COLO829 (cell line): ENCODE measurements at regions not wholly inside any gene's neighbourhood (a gene's known extent, or its start where the extent isn't known, plus 50 kb on each side); places are given as distances from the start of the nearest gene placed in this dataset.
"Not testable (repeated sequence)": the region's sequence is repeated elsewhere in the genome, so short reads cannot be mapped to it uniquely, and the experiment has no call there.

Experiments
- DNase-seq: peaks from one replicate; pipeline ENCODE4 v3.0.0; 2012; ENCODE audit warnings: low spot score

DNA sequence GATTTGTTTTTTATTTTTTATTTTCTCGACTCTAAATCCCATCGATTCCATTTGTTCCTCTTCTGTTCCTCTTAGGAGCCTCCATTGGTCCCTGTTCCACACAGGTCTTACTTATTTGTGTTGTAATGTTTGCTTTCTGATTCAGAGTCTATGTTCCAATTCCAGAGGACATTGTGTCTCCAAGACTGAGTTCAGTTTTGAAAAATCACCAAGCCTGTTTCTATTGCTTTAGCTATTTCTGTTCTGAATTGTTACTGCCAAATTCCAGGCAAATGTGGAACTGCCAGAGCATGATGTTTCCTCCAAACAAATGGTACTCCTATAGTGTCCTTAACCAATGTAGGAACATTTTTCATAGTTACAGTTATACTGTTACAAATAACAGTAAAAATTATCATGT is 270.9 kb upstream of the SPTLC3 start:
- no peak for DNase-seq

DNA sequence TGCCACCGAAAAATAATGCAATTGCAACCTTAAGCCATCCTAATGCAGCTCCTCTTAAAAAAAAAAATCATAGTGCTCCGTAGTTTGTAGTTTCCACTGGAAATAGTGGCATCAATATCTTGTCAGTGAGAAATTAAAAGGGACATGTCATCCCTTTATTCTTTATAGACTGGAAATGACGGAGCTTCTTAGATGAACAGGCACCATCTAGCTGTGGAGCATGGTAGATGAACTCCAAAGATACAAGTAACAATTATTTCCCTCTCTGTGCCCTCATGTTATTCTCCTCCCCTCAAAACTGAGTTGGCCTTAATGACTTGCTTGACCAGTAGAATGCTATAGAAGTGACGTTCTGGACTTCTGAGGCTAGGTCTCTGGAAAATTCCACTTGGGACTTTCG is 268.1 kb upstream of the SPTLC3 start:
- DNase-seq = no peak

DNA sequence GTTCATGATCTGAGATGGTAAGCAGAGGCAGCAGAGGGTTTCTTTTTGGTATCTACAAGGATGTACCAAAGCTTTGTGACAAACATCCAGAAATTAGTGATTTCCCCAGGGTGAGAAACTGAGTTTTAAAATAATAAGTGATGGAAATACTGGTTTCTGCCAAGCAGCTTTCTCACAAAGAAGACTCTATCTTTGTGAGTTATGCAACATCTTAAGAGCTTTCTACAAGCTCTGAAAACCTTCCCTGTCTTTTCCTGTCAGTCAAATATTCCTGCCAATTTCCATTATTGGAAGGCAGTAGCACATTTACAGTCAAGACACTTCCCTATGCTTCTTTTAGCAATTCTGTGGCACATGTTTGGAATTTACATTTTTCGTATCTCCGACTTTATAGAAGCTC is 264.7 kb upstream of the SPTLC3 start:
- DNase-seq = no peak

DNA sequence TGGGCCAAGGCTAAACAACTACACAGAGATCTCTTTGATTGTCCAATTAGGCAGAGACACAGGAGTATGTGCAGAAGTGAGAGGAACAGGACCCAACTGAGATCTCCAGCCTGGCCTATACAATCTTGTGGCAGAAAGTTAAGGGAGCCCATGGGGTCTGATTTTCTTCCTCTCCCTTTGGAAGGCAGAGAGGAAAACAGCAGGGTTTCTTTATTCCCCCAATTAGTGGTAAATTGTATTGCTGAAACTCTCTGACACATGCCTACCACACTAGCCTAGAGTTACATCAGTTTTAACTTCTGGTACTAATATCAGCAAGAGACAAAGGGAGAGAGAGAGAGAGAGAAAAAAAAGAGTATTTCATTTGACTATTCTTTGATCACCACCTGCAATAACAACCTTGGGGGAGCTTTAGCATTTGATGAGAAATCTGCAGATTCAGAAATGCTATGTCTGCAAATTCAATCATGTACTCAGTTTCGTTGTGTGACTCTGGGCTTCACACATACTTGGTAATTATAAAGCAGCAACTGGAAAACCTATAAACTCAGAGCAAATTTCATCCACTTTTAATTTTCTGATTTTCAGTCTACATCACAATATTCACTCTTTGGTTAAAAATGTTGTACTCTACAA is 260.3 kb upstream of the SPTLC3 start:
- no peak for DNase-seq

DNA sequence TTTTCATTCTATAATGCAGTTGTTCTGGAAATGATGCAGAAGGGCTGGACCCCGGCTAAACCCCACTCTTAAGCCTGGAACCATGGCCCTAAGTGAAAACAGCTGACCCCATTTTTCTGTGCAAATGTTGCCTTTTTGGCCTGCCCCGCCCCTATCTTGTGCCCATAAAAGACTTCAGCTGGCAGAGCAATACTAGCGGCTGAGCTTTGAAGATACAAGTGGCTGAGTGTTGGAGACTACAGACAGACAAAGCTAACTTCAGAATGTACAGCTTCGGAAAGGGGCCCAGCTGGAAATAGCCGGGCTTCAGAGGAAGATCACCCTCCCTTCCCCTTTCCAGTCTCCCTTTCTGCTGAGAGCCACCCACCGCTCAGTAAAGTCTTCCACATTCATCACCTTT is 258.6 kb upstream of the SPTLC3 start:
- no peak for DNase-seq

DNA sequence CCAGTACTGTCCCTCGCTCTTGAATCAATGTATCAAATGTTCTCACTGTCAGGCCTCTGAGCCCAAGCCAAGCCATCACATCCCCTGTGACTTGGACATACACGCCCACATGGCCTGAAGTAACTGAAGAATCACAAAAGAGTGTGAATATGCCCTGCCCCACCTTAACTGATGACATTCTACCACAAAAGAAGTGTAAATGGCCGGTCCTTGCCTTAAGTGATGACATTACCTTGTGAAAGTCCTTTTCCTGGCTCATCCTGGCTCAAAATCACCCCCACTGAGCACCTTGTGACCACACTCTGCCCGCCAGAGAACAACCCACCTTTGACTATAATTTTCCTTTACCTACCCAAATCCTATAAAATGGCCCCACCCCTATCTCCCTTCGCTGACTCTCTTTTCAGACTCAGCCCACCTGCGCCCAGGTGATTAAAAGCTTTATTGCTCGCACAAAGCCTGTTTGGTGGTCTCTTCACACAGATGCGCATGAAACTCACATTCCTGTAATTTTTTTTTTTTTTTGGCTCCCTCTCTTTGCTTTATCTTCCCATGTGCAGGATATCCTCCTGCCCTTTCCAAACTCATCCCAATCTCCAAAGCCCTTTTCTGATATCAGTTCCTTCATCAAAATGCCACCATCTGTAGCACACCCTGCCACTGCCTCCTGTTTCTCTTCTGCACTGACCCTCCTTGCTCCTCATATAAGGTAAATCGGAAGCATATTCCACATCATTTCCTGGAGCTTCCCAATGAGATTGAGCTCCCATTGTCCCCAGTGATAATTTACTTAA is 255.7 kb upstream of the SPTLC3 start:
- DNase-seq = not testable (repeated sequence)

GRCh38 chr20:12753742-12754141 is 255.0 kb upstream of the SPTLC3 start:
- not testable (repeated sequence) for DNase-seq

- DNase-seq = not testable (repeated sequence)
These were observed 249.3 kb upstream of the SPTLC3 start for GRCh38 chr20:12759493-12759892.

DNA sequence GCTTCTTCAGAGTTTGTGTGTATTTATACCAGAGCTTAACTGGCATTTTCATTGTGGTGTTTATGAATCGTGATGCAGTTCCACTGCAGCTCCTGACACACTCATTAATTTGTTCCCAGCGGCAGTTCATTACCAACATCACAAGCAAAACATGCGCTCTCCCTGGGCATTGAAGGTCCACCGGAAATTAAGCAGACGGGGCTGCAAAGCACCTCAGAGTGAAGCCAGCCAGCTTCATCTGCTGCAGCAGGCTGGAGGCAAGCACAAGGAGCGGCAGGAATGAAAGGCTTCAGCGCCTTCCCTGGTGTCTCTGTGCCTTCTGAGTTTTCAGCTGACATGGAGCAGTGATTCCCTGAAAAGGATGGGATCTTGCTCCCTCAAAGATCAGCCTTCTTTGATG is 246.0 kb upstream of the SPTLC3 start:
- no peak for DNase-seq

DNA sequence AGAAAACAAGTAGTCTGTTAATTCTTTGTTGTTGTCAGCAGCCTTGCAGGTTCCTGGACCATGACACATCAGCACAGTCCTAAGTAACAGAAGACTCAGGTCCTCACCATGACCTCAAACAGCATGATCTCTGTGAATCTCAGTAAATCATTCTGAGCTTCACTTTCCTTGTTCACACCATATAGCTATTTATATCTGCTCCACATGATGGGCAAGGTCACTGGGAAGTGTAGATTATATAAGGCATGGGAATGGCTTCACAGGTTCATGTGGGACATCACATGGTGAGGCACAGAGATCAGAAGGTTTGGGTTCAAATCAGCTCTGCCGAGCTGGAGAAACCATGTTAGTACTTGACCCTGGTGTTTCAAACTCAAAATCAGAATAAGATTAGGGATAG is 245.4 kb upstream of the SPTLC3 start:
- no peak for DNase-seq

- DNase-seq = no peak
These were observed 244.7 kb upstream of the SPTLC3 start for GRCh38 chr20:12764053-12764452.

GRCh38 chr20:12764851-12765250 is 243.9 kb upstream of the SPTLC3 start:
- DNase-seq = no peak

GRCh38 chr20:12773936-12774335 is 234.8 kb upstream of the SPTLC3 start:
- no peak for DNase-seq

- no peak for DNase-seq
These were observed 233.7 kb upstream of the SPTLC3 start for GRCh38 chr20:12775041-12775440.

DNA sequence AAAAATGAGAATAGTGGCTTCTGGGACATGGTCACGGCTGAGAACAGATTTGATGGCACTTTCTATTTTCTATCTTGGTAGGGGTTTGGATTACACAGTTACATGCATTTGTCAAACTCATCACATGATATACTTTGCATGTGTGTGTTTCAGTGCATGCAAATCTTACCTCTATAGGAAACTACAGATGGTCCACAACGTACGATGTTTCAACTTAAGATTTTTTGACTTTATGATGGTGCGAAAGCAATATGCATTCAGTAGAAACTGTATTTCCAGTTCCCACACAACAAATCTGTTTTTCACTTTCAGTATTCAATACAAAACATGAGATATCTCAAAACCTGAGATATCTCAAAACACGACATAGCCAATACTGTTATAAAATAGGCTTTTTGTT is 231.8 kb upstream of the SPTLC3 start:
- DNase-seq = no peak

GRCh38 chr20:12786276-12786675 is 222.5 kb upstream of the SPTLC3 start:
- no peak for DNase-seq

DNA sequence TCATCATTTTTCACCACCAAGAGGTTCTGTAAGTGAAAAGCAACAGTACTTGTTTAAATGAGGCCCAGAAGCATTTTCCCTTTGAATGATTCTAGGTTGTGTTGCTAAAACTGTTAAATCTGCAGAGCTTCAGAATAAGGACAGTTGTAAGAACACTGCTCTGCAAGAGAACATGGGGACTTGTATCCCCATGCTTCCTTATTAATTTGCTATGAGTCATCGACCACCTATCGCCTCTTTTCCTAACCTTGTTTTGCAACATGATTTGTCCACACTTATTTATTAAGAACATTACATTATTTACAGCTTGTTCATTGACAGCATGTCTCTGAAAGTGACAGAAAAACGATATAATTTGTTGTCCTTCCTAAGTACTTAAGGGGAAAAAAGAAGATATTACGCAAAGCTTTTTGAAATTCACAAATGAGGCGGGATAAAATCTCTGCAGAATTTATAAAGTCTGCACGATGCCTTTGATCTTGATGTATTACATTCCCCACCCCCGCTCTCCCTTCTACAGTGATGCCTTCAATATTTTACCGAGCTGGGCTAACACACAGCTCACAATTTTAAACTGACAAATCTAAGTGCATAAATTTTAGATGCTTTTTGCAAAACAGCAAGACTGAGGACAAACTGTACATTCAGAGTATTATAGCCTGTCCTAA is 220.0 kb upstream of the SPTLC3 start:
- DNase-seq = no peak

DNA sequence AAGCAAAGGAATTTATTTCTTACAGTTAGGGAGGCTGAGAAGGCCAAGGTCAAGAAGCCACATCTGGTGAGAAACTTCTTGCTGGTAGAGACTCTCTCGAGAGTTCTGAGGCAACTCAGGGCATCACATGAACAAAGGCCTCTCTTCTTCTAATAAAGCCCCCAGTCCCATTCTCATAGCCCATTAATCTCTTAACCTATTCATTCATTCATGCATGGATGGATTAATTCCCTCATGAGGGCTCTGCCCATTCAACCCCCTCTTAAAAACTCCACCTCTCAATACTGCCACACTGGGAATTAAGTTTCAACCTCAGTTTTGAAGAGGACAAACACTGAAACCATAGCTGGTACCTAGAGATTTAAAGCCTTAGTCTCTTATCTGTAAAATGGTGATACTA is 217.9 kb upstream of the SPTLC3 start:
- DNase-seq = no peak

DNA sequence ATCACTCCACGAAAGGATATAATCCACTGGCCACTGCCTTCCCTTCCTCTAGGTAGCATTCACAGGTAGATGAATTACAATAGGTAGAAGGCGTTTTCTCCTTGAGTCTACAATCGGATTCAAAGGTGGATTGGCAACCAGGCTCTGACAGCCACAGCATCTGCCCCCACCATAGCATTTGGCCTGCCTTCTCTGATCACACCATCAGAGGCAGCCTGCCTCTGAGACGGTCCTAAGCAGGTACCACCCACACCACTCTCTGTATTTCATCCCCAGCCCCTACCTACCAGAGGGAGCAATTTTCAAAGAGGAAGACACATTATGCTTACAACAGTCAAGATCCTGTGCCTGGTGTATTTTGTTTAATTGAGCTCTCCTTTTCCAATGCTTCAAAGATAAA is 210.5 kb upstream of the SPTLC3 start:
- DNase-seq = no peak

DNA sequence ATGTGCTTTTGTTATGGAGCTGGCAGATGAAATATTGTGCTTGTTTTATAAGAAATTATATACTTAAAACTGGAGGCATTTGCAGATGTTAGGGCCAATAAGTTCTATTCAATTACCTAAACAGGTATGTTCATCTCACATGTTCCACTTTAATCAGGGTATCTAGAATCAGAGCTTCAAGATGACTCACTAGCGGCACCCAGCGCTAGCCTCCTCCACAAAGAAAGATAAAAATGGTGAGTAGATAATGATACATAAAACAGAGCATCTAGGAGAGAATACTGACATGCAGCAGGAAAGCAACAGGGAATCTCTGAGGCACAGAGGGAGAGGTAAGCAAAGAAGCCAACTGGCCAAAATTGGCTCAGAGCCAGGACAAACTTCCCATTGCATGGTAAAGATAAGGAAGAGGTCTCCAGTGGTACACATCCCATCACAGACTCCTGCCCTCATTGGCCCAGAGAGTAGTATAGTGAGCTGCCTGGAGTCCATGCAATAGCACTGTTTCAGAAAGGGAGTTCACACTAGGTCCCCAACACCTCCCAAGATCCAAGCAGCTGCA is 200.7 kb upstream of the SPTLC3 start:
- no peak for DNase-seq

GRCh38 chr20:12815231-12815768 is 193.5 kb upstream of the SPTLC3 start:
- DNase-seq = no peak

- no peak for DNase-seq
These were observed 192.9 kb upstream of the SPTLC3 start for GRCh38 chr20:12815778-12816408.
